IPS-NIHi11 (cell line): ENCODE measurements at regions not wholly inside any gene's neighbourhood (a gene's known extent, or its start where the extent isn't known, plus 50 kb on each side); places are given as distances from the start of the nearest gene placed in this dataset.

Source experiments
- DNase-seq: peaks from one replicate; pipeline ENCODE4 v3.0.0; 2012; ENCODE audit warnings: mixed read lengths, low spot score

DNA sequence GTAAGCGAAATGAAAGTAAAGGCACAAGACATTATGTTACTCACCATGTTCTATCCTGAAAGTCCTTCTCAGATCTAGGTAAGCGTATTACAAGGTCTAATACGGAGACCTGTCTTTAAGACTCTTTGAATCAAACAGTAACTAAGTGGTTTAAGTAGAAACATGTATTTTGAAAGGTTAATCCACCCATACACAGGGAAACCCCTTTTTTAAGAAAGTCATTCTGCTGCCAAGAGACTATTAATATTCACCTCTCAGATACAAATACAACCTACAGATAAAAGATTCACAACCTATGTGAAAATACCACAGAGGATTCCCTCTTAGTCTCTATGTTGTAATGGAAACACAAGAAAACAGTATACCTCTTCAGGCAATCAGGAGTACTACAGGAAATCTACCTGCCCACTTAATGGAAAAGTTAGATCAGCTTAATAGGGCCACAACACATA is 63.2 kb upstream of the TNIP3 start:
- no peak for DNase-seq

- no peak for DNase-seq
Measured at GRCh38 chr4:121226362-121226761, 62.2 kb upstream of the TNIP3 start.

DNA sequence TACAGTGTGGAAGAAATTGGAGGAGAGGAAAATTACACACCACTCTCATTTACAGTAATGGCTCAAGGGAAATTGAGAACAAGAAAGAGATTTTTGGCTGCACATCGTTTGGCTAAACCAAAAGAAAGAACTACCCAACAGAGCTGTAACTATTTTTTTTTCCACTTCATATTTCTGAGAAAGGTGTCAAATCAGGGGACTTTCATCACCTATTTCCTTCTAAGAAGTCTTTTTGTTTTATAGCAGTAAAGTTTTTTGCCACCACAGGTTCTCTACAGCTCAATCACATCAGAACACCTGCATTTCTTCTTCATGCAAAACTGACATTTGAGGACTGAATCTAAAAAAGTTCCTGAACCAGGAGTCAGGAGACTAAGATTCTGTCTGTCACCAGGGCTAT is 57.5 kb upstream of the TNIP3 start:
- no peak for DNase-seq

DNA sequence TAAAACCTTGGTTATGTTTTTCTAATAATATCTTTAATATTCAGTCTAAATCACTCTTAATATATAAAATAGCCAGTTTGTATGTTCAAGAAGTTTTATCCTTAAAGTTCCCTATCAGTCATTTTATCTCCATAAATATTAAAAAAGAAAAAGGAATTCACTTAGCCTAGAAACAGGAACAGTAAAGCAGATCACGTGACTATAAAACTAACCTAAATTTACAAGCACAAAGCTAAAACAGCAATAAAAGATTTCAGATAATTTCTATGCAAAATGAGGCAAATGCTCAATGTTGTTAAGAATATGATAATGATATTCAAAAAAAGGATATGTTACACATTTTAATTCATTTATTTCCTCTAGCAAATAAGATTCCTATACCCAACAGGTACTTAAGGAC is 57.1 kb upstream of the TNIP3 start:
- no peak for DNase-seq

GRCh38 chr4:121220698-121221097 is 56.6 kb upstream of the TNIP3 start:
- no peak for DNase-seq

DNA sequence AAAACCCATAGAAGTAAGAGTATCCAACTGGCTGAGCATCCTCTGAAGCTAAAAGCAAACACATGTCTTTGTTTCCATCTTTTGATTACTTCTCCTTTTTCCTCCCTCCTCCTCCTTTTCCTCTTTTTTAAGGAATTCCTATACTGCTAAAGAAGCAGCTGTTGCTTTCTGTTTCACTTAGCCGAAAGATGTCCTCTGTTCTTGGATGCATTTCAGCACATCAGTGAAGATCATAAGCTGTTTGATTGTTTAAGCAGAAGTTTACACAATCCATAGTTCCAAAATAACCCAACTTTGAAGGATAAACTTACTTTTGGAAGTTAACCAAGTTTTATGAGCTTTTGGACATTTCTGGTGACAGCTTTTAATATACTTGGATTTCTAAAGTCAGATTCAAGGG is 55.1 kb upstream of the TNIP3 start:
- DNase-seq: no peak

- no peak for DNase-seq
Measured at GRCh38 chr4:121217351-121217750, 53.2 kb upstream of the TNIP3 start.

GRCh38 chr4:121216461-121216860 is 52.3 kb upstream of the TNIP3 start:
- no peak for DNase-seq

- no peak for DNase-seq
Measured at GRCh38 chr4:121213940-121214339, 49.8 kb upstream of the TNIP3 start.
